ENCODE measurements at regions not wholly inside any gene's neighbourhood (a gene's known extent, or its start where the extent isn't known, plus 50 kb on each side); places are given as distances from the start of the nearest gene placed in this dataset.

DNA sequence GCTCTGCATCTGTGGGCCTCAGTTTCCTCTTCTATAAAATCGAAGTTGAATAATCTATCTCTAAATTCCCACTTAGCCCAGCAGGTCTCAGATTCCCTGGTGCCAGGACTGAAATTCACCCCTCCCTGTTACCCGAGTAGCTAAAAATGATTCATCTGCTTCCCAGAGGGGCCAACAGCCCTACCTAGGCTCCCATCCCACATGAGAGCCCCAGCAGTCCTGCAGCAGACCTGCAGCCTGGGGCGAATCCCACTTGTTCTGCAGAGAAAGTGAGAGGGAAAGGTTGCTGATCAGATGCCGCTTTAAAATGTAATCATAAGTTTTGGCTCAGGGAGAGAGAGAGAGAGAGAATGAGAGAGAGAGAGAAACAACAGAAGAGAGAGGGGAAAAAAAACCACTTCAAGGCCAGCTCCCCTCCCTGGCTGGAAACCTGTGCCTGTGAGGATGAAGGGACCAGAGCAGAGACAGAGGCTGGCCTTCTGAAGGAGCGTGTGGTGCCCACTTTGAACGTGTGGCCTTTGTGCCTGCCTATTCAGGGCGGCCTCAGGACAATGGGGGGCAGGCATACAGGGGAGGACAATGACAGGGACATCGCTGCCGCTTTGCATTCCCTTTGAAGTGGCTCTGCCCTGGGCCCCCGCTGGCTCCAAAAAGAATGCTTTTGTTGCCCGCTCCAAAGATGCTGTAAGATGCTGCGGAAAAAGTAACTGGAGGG is 85.2 kb upstream of the NKD1 start:
- Histone ChIP-seq H4K91ac (ENCODE audit: insufficient read length, low read depth, low read length) (no peak overlapping the region), H3K23ac (ENCODE audit: insufficient read length, low read depth, low read length) (no peak overlapping the region), H2BK5ac (ENCODE audit: insufficient read length, low read length) (no peak overlapping the region), H3K79me2 (ENCODE audit: insufficient read depth, low read length) (no peaks in the 10 kb centered on the region), H3K56ac (ENCODE audit: insufficient read length, low read depth, low read length) (no peak overlapping the region), H3K27me3 (ENCODE audit: insufficient read depth, low read length) (peaks cover 8% of the 10 kb centered on the region; the same call in 1 of the 2 replicates), H3K9me3 (ENCODE audit: control insufficient read depth, low read depth, low read length) (no peaks in the 10 kb centered on the region), H2BK20ac (ENCODE audit: low read depth, low read length, poor library complexity, severe bottlenecking) (no peak overlapping the region), H3K27ac (ENCODE audit: insufficient read length, low read depth, low read length) (no peak overlapping the region), H3K4me2 (ENCODE audit: insufficient read depth, insufficient read length, low read length) (no peak overlapping the region), H3K4me1 (ENCODE audit: insufficient read depth, low read length) (peaks cover 25% of the 10 kb centered on the region), H2AFZ (ENCODE audit: low read length) (no peak overlapping the region), H2AK5ac (ENCODE audit: insufficient read length, low read length) (no peak overlapping the region), H3K4ac (ENCODE audit: low read depth, low read length) (no peak overlapping the region), H2BK120ac (ENCODE audit: low read depth, low read length, poor library complexity, severe bottlenecking) (no peak overlapping the region), H3K18ac (ENCODE audit: insufficient read length, low read depth, low read length) (no peak overlapping the region), H2BK12ac (ENCODE audit: insufficient read length, low read depth, low read length) (no peak overlapping the region), H4K20me1 (ENCODE audit: control insufficient read depth, insufficient read depth, insufficient read length) (no peaks in the 10 kb centered on the region), H3K23me2 (ENCODE audit: insufficient read length, low read depth, low read length, poor library complexity, severe bottlenecking) (no peaks in the 10 kb centered on the region), H3K79me1 (ENCODE audit: insufficient read depth, low read depth, low read length, poor library complexity, severe bottlenecking) (no peaks in the 10 kb centered on the region), H3T11ph (ENCODE audit: low read length) (no peak overlapping the region), H2BK15ac (ENCODE audit: low read depth, low read length) (no peak overlapping the region), H4K5ac (ENCODE audit: insufficient read length, low read depth, low read length) (no peak overlapping the region), H3K14ac (ENCODE audit: insufficient read depth, low read length) (no peak overlapping the region), H4K8ac (replicated peaks; ENCODE audit: insufficient read length, low read depth, low read length) (no peak overlapping the region), H3K9ac (ENCODE audit: extremely low read depth, insufficient read length, low read length) (no peak overlapping the region)
- no peak overlapping the region; a peak in 3 of 7 replicates for H3K27ac Mint-ChIP-seq
- H3K9me3 Mint-ChIP-seq = no peaks in the 10 kb centered on the region; a peak in 2 of 5 replicates
- DNase-seq = no peak
- H3K4me3 Mint-ChIP-seq = peak overlapping the region in 1 of 2 experiments; percentile 21; a peak in 3 of 5 replicates
- WGBS (ENCODE audit: extremely low coverage, insufficient read length, low lambda C conversion rate) = no CpG with 5 or more reads among the region's 12 CpGs
- TF ChIP-seq, protein P1, sequence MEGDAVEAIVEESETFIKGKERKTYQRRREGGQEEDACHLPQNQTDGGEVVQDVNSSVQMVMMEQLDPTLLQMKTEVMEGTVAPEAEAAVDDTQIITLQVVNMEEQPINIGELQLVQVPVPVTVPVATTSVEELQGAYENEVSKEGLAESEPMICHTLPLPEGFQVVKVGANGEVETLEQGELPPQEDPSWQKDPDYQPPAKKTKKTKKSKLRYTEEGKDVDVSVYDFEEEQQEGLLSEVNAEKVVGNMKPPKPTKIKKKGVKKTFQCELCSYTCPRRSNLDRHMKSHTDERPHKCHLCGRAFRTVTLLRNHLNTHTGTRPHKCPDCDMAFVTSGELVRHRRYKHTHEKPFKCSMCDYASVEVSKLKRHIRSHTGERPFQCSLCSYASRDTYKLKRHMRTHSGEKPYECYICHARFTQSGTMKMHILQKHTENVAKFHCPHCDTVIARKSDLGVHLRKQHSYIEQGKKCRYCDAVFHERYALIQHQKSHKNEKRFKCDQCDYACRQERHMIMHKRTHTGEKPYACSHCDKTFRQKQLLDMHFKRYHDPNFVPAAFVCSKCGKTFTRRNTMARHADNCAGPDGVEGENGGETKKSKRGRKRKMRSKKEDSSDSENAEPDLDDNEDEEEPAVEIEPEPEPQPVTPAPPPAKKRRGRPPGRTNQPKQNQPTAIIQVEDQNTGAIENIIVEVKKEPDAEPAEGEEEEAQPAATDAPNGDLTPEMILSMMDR (conservative IDR thresholded peaks at IDR 0.05) = no peak
- H3K4me1 Mint-ChIP-seq = peaks cover 55 to 61% of the 10 kb centered on the region in 2 experiments
- peaks cover 72% of the 10 kb centered on the region for H3K27me3 Mint-ChIP-seq (ENCODE audit: low read depth)
- no peaks in the 10 kb centered on the region; a peak in 1 of 7 replicates for H3K36me3 Mint-ChIP-seq (ENCODE audit: insufficient read depth in 1 of 3, low read depth in 3 of 3)

Data from H9 (cell line).